Activated T-helper 1 cell treated with anti-CD3 and anti-CD28 coated beads, Interleukin-12 subunit alpha, Interleukin-12 subunit beta, Interleukin-2, Interleukin-4 antibody, amounts not matched to agents 30 ng/mL and 10 ng/mL and 1 ng/mL, durations not matched to agents 14 hours and 24 hours and 36 hours (primary cell): ENCODE measurements at regions not wholly inside any gene's neighbourhood (a gene's known extent, or its start where the extent isn't known, plus 50 kb on each side); places are given as distances from the start of the nearest gene placed in this dataset.

Source experiments
- DNase-seq: peaks from one replicate; pipeline ENCODE4 v3.0.0; 2021; ENCODE audit warnings: low spot score
- H3K27ac Mint-ChIP-seq: one replicate; pipeline ENCODE4 v1.8.0; 2021; ENCODE audit warnings: mild to moderate bottlenecking, mixed read lengths
- H3K27me3 Mint-ChIP-seq: one replicate; pipeline ENCODE4 v1.8.0; 2022; ENCODE audit warnings: mild to moderate bottlenecking, moderate library complexity, mixed read lengths; ENCODE audit not compliant: insufficient read depth
- H3K36me3 Mint-ChIP-seq: one replicate; pipeline ENCODE4 v1.8.0; 2021; ENCODE audit warnings: low read depth, mixed read lengths
- H3K4me1 Mint-ChIP-seq: one replicate; pipeline ENCODE4 v1.8.0; 2021; ENCODE audit warnings: low read depth, mixed read lengths
- H3K4me3 Mint-ChIP-seq: one replicate; pipeline ENCODE4 v1.8.0; 2021; ENCODE audit warnings: mild to moderate bottlenecking, moderate library complexity, mixed read lengths
- H3K9me3 Mint-ChIP-seq: one replicate; pipeline ENCODE4 v1.8.0; 2021; ENCODE audit warnings: mixed read lengths
- intact Hi-C: fragments of 100-400 bp; cut with micrococcal nuclease; formaldehyde crosslinking; loops from one replicate; pipeline ENCODE4 v1.15.1; 2024

- H3K4me1 Mint-ChIP-seq: no peaks in the 10 kb centered on the region
- DNase-seq: no peak
- intact Hi-C loops: no loop called here
- H3K9me3 Mint-ChIP-seq: no peaks in the 10 kb centered on the region
- no peak overlapping the region for H3K27ac Mint-ChIP-seq
- no peak overlapping the region for H3K4me3 Mint-ChIP-seq
- peaks cover 10% of the 10 kb centered on the region for H3K27me3 Mint-ChIP-seq
- H3K36me3 Mint-ChIP-seq: no peaks in the 10 kb centered on the region
These were observed 102.4 kb downstream of the KCTD12 start for GRCh38 chr13:76783798-76784197.

DNA sequence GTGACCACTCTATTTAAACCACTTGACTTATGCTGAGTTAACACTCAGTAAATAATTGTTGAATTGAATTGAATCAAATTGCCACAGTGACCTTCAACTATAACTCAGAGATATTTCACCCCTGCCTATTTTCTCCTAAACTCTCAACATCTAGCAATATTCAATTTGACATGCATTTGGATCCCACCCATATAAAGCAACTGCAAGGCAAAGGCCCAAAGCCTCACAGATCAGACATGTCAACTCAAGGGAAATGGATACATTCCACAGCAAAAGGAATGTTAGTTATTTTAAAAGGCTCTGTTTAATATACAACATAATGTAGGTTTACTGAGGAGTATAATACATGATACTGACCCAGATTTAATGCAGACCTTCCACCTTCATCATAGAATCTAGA lies 107.4 kb downstream of the KCTD12 start:
- Mint-ChIP-seq H3K4me3 (no peak overlapping the region), H3K27ac (no peak overlapping the region), H3K4me1 (no peaks in the 10 kb centered on the region), H3K27me3 (peaks cover 3% of the 10 kb centered on the region), H3K36me3 (no peaks in the 10 kb centered on the region), H3K9me3 (no peaks in the 10 kb centered on the region)
- no peak for DNase-seq
- intact Hi-C loops: no loop called here

DNA sequence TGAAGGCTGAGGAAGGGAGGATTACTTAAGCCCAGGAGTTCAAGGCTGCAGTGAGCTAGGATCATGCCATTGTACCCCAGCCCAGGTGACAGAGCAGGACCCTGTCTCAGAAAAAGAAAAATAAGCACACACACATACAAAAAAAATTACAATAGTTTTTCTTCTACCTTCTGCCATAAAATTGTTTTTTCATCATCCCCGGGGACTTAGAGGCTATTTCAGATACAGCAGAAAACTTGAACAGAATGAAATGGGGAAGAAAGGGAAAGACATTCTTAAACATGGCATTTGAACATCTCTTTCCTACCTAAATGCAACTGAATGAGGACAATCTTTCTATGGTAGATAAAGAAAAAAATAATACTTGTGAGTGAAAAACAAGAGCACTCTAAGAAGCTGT lies 109.1 kb downstream of the KCTD12 start:
- H3K9me3 Mint-ChIP-seq: no peaks in the 10 kb centered on the region

DNA sequence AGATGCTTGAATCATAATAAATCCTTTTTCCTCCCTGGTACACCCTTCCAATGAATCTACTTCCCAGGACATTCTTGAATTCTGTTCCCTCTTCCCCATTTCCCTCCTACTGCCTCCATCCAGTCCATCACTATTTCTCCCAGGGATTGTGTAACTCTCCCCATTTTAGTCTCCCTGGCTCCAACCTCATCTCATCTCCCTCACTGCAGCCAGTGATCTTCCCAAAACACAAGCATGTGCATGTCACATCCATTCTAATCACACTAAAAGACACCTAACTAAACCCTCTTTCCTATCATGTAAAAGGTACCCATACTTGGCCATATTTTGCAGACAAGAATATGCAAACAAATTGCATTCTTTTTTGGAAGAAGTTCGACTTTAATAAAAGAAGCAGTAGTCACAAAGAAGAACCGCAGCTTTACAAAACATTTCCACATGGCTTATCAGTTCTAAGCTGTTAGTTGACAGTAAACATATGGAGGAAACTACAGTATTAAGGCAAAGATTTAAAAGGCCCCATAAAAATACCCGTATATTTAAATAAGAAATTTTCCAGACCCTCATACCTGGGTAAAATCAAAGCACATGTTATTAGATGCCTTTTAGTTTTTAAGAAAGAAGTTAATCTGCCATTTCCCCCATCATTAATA lies 111.0 kb downstream of the KCTD12 start:
- no peaks in the 10 kb centered on the region for H3K4me1 Mint-ChIP-seq
- peaks cover 3% of the 10 kb centered on the region for H3K27me3 Mint-ChIP-seq
- H3K4me3 Mint-ChIP-seq: no peak overlapping the region
- H3K9me3 Mint-ChIP-seq: no peaks in the 10 kb centered on the region
- H3K27ac Mint-ChIP-seq: no peak overlapping the region
- no peak for DNase-seq
- intact Hi-C loops: no loop called here
- H3K36me3 Mint-ChIP-seq: no peaks in the 10 kb centered on the region

More for the DNA sequence above, 109.1 kb downstream of the KCTD12 start:
- Mint-ChIP-seq H3K27ac (no peak overlapping the region), H3K36me3 (no peaks in the 10 kb centered on the region), H3K4me3 (no peak overlapping the region), H3K27me3 (peaks cover 3% of the 10 kb centered on the region), H3K4me1 (no peaks in the 10 kb centered on the region)
- no peak for DNase-seq
- intact Hi-C loops: no loop called here

DNA sequence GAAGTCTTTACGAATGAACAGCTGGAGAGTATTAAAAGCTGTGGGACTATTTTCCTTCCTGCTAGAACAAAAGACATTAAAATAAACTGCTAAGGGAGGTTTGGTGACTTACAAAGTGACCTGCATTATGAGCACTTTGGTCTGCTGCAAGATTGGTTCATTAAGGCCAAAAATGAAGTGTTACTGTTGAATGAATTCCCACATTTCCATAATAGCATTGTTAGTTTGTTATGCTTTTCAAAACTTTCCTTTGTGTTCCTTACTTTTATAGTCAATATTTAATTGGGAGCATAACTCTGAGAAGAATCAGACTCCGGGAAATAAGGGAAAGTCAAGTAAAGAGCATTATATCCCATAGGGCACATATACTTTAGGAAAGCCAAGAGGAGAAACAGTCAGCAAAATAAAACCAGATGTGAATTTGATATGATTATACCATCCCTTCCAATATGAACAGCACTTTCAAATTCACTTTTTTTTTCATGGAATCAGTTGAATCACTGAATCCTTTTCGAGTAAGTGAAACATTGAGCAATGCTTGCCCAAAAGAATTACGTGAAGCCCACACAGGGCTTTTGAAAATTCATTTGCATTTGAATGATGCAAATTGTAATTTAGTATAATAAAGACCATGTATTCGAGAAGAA lies 112.6 kb downstream of the KCTD12 start:
- Mint-ChIP-seq H3K27me3 (peaks cover 4% of the 10 kb centered on the region), H3K36me3 (no peaks in the 10 kb centered on the region), H3K4me3 (no peak overlapping the region), H3K4me1 (no peaks in the 10 kb centered on the region), H3K27ac (no peak overlapping the region), H3K9me3 (no peaks in the 10 kb centered on the region)
- DNase-seq: no peak
- intact Hi-C loops: no loop called here

DNA sequence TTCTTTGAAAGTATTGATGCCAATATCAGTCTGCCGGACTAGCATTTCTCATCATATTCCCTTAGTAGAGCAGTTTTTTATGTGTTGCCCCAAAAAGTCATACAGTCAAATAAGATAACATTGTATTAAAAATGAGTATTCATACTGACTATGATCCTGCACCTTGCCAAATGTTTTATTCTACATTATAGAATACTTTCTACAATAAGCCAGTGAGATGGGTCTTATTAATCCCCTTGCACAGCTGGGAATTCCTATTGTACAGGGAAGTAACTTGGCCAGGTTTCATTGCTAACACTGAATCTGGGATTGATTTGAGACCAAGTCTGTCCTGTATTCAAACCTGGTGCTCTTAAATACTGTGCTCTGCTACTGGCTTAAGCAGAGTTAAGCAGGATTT lies 114.0 kb downstream of the KCTD12 start:
- no peaks in the 10 kb centered on the region for H3K36me3 Mint-ChIP-seq
- intact Hi-C loops: no loop called here
- DNase-seq: no peak
- H3K4me3 Mint-ChIP-seq: no peak overlapping the region
- no peak overlapping the region for H3K27ac Mint-ChIP-seq
- H3K4me1 Mint-ChIP-seq: no peaks in the 10 kb centered on the region
- H3K27me3 Mint-ChIP-seq: peaks cover 7% of the 10 kb centered on the region
- no peaks in the 10 kb centered on the region for H3K9me3 Mint-ChIP-seq

DNA sequence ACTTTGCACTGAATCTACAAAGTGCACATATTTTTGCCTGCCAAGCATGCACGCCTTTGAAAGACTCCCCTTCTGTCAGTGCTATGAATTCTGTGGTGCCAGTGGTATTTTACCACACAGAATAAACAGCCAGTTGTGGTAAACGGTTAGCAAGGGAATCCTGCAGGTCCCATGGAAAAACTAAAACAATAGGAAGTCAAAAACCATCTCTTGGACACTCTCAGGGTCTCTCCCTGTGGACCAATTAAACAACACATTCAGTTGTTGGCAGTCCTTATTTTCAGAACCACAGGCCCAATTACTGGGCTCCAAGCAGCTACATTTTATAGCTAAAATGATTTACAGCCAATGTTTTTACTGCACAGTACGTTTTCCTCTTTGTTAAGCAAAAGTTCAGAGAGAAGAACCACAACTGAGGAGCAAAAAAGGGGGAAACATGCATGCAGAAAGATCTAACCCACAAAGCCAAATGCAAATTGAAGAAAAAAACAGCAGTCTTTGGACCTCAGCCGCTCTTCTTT lies 116.9 kb downstream of the KCTD12 start:
- Mint-ChIP-seq H3K4me3 (no peak overlapping the region), H3K27ac (no peak overlapping the region), H3K4me1 (no peaks in the 10 kb centered on the region), H3K36me3 (no peaks in the 10 kb centered on the region), H3K27me3 (peaks cover 4% of the 10 kb centered on the region), H3K9me3 (no peaks in the 10 kb centered on the region)
- no peak for DNase-seq
- intact Hi-C loops: no loop called here

DNA sequence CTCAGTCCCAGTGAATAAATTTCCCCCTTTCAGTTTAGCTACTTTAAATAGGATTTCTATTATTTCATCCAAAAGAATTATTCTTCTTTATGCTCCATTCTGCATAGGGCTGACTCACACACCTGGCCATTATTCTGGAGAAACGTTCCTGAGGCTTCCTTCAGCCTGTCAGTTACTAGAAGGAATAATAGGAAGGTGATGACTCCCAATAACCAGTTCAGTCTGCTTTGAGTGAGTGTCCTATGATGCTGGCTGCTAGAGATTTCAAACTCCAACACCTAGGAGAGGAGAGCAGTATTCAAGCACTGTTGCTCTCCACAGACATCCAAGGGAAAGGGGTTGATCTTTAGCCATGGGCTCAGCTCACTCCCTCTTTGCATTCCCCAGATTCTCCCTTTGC lies 117.8 kb downstream of the KCTD12 start:
- no peaks in the 10 kb centered on the region for H3K9me3 Mint-ChIP-seq
- H3K36me3 Mint-ChIP-seq: no peaks in the 10 kb centered on the region
- DNase-seq: no peak
- peaks cover 4% of the 10 kb centered on the region for H3K27me3 Mint-ChIP-seq
- intact Hi-C loops: no loop called here
- H3K27ac Mint-ChIP-seq: no peak overlapping the region
- no peak overlapping the region for H3K4me3 Mint-ChIP-seq
- no peaks in the 10 kb centered on the region for H3K4me1 Mint-ChIP-seq

DNA sequence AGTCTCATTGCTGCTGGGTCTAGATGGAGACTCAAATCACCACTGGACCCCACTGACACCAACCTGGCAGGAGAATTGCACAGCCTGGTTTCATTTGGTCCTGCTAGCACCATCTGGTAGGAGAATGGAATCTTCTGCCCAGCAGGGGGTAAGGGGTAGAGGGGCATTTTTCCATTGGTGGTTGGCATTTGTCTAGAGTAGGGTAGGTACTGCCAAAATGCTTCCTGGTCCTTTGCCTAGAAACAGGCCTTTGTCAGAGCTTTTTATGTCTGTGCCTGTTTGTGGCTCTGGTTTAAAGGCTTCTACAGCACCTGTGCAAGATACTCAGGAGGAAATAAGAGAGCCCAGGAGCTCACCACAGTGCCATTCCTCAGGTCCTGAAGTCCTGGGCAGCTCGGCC lies 121.3 kb downstream of the KCTD12 start:
- Mint-ChIP-seq H3K27ac (no peak overlapping the region), H3K4me3 (no peak overlapping the region), H3K4me1 (no peaks in the 10 kb centered on the region), H3K9me3 (no peaks in the 10 kb centered on the region), H3K27me3 (peaks cover 4% of the 10 kb centered on the region), H3K36me3 (no peaks in the 10 kb centered on the region)
- no peak for DNase-seq
- intact Hi-C loops: no loop called here

- no peaks in the 10 kb centered on the region for H3K36me3 Mint-ChIP-seq
- DNase-seq: no peak
- H3K4me3 Mint-ChIP-seq: no peak overlapping the region
- H3K4me1 Mint-ChIP-seq: no peaks in the 10 kb centered on the region
- H3K27ac Mint-ChIP-seq: no peak overlapping the region
- intact Hi-C loops: no loop called here
- H3K27me3 Mint-ChIP-seq: peaks cover 4% of the 10 kb centered on the region
- H3K9me3 Mint-ChIP-seq: no peaks in the 10 kb centered on the region
These were observed 121.8 kb downstream of the KCTD12 start for GRCh38 chr13:76764429-76764828.

DNA sequence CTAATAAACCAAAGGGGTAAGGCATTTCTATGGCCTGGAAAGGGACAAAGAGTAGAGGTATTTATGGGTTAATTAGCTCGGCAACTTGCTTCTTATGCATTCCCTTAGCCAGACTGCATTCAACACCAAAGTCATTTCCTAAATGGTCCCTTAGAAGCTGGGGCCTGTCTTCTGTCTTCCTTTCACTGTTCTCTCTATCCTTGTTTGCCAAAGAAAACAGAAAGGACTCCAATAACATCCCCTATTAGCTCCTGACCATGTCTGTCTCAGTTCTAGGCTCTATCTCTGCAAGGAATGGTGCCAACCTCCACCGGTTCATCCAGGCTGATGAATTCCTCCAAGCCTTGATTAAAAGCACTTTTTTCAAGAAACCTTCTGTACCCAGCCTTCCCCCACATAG lies 123.5 kb downstream of the KCTD12 start:
- intact Hi-C loops: no loop called here

DNA sequence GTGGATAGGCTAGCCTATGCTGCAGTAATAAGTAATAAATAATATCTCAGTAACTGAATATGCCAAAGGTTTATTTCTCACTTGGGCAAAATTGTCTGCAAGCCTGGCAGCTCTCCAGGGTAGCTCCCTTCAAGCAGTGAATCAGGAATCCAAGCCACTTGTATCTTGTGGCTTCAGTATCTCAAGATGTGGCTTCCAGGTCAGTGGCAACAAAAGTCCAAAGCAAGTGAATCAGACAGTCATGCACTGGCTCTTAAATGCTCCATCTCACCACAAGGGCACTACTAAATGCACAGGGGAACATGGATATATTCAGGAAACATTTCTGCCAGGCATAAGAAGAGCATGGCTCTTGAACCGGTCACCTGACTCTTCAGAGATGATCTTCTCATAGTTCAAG lies 126.3 kb downstream of the KCTD12 start:
- no peak overlapping the region for H3K27ac Mint-ChIP-seq
- H3K9me3 Mint-ChIP-seq: no peaks in the 10 kb centered on the region
- DNase-seq: no peak
- intact Hi-C loops: no loop called here
- H3K27me3 Mint-ChIP-seq: no peaks in the 10 kb centered on the region
- no peaks in the 10 kb centered on the region for H3K4me1 Mint-ChIP-seq
- no peaks in the 10 kb centered on the region for H3K36me3 Mint-ChIP-seq
- no peak overlapping the region for H3K4me3 Mint-ChIP-seq

More for the DNA sequence above, 123.5 kb downstream of the KCTD12 start:
- no peaks in the 10 kb centered on the region for H3K36me3 Mint-ChIP-seq
- DNase-seq: no peak
- H3K27me3 Mint-ChIP-seq: no peaks in the 10 kb centered on the region
- no peak overlapping the region for H3K27ac Mint-ChIP-seq
- H3K9me3 Mint-ChIP-seq: no peaks in the 10 kb centered on the region
- no peak overlapping the region for H3K4me3 Mint-ChIP-seq
- no peaks in the 10 kb centered on the region for H3K4me1 Mint-ChIP-seq

DNA sequence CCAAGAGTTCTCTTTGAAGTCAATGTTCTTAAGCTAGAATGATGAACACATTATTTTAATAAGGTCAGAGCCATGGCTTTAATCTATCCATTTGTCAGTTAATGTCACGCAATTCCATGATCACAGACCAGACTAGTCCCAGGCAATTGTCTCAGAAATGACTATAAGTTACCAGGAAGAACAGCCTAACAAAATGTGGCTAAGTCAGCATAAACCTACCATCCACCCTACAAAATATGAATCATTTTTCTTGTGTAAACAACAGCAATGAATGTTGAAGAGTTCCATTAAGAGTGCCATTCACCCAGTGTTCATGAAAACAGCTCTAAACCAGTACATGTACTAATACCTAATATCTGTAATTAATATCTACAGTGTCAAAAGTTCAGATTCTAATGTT lies 127.5 kb downstream of the KCTD12 start:
- Mint-ChIP-seq H3K27me3 (no peaks in the 10 kb centered on the region), H3K36me3 (no peaks in the 10 kb centered on the region), H3K9me3 (no peaks in the 10 kb centered on the region), H3K4me1 (no peaks in the 10 kb centered on the region), H3K4me3 (no peak overlapping the region), H3K27ac (no peak overlapping the region)
- DNase-seq: no peak
- intact Hi-C loops: no loop called here
